Neural cell (in vitro differentiated cells): ENCODE measurements at regions not wholly inside any gene's neighbourhood (a gene's known extent, or its start where the extent isn't known, plus 50 kb on each side); places are given as distances from the start of the nearest gene placed in this dataset.

Experiments used
- H2AFZ ChIP-seq: fragments of 200-600, 300-800 bp; sonication (generic), shearing (Covaris generic); 2 replicates; pipeline ENCODE4 v1.6.0; 2014; ENCODE audit warnings: low read depth, mild to moderate bottlenecking, antibody characterized with exemption, low read length, moderate library complexity
- H3F3A ChIP-seq: fragments of 200-600 bp; shearing (Covaris generic); 2 replicates; pipeline ENCODE4 v1.6.1; 2016; ENCODE audit warnings: mild to moderate bottlenecking, moderate library complexity, mixed read lengths, antibody characterized with exemption, low read length; ENCODE audit not compliant: insufficient read depth, poor library complexity, severe bottlenecking
- H3K27ac ChIP-seq: fragments of 200-600, 300-800 bp; sonication (generic), shearing (Covaris generic); 2 replicates; pipeline ENCODE4 v1.5.1; 2014; ENCODE audit warnings: mild to moderate bottlenecking, low read length, moderate library complexity
- H3K27me3 ChIP-seq: fragments of 300-800, 200-600 bp; sonication (generic), shearing (Covaris generic); 2 replicates; pipeline ENCODE4 v1.6.0; 2014; ENCODE audit warnings: mild to moderate bottlenecking, low read depth, low read length, moderate library complexity; ENCODE audit not compliant: insufficient read depth
- H3K36me3 ChIP-seq: fragments of 300-800, 200-600 bp; sonication (generic), shearing (Covaris generic); 2 replicates; pipeline ENCODE4 v1.5.1; 2014; ENCODE audit warnings: mild to moderate bottlenecking, antibody characterized with exemption, low read length, moderate library complexity; ENCODE audit not compliant: insufficient read depth
- H3K4me2 ChIP-seq: fragments of 300-800, 200-600 bp; sonication (generic), shearing (Covaris generic); 2 replicates; pipeline ENCODE4 v1.6.0; 2014; ENCODE audit warnings: mild to moderate bottlenecking, low read length
- H3K4me3 ChIP-seq: fragments of 300-800, 200-600 bp; sonication (generic), shearing (Covaris generic); 2 replicates; pipeline ENCODE4 v1.5.1; 2014; ENCODE audit warnings: mild to moderate bottlenecking, low read length, moderate library complexity
- H3K79me2 ChIP-seq: fragments of 200-600 bp; shearing (Covaris generic); replicated peaks from 2 replicates; pipeline ENCODE4 v1.6.0; 2014; ENCODE audit warnings: mild to moderate bottlenecking, low read length, moderate library complexity; ENCODE audit not compliant: insufficient read depth
- H3K9ac ChIP-seq: fragments of 300-800, 200-600 bp; sonication (generic), shearing (Covaris generic); 2 replicates; pipeline ENCODE4 v1.6.1; 2016; ENCODE audit warnings: mild to moderate bottlenecking, low read length, mixed read lengths
- H3K9me2 ChIP-seq: fragments of 200-600 bp; shearing (Covaris generic); 2 replicates; pipeline ENCODE4 v1.6.1; 2016; ENCODE audit warnings: mild to moderate bottlenecking, low read length, mixed read lengths; ENCODE audit not compliant: insufficient read depth
- H3K9me3 ChIP-seq: fragments of 200-600, 300-800 bp; sonication (generic), shearing (Covaris generic); 2 replicates; pipeline ENCODE4 v1.6.1; 2016; ENCODE audit warnings: mild to moderate bottlenecking, mixed run types, low read length, moderate library complexity, mixed read lengths
- H4K20me1 ChIP-seq: fragments of 200-600 bp; shearing (Covaris generic); 2 replicates; pipeline ENCODE4 v1.6.1; 2016; ENCODE audit warnings: mild to moderate bottlenecking, mixed run types; ENCODE audit not compliant: insufficient read depth
- EP300 ChIP-seq: fragments of 450-650 bp; conservative IDR thresholded peaks from 2 replicates; pipeline ENCODE4 v1.6.1; 2014; ENCODE audit warnings: antibody characterized with exemption, mild to moderate bottlenecking, moderate library complexity; ENCODE audit not compliant: poor library complexity, severe bottlenecking
- EZH2 ChIP-seq: fragments of 200-600, 300-800 bp; shearing (Covaris generic), sonication (generic); IDR thresholded peaks from 2 replicates; pipeline ENCODE4 v1.6.1; 2014; ENCODE audit warnings: antibody characterized with exemption, low read length, borderline replicate concordance, mild to moderate bottlenecking; ENCODE audit not compliant: insufficient read depth, poor library complexity, severe bottlenecking
- MXI1 ChIP-seq: fragments of 450-650 bp; conservative IDR thresholded peaks from 2 replicates; pipeline ENCODE4 v1.6.1; 2014; ENCODE audit warnings: antibody characterized with exemption, mild to moderate bottlenecking; ENCODE audit not compliant: poor library complexity, severe bottlenecking
- POLR2AphosphoS5 ChIP-seq: IDR thresholded peaks from 2 replicates; pipeline ENCODE4 v1.6.1; 2012
- RAD21 ChIP-seq: fragments of 450-650 bp; conservative IDR thresholded peaks from 2 replicates; pipeline ENCODE4 v1.6.1; 2014; ENCODE audit warnings: antibody characterized with exemption, mild to moderate bottlenecking, moderate library complexity
- REST ChIP-seq: IDR thresholded peaks from 2 replicates; pipeline ENCODE4 v1.6.1; 2012; ENCODE audit warnings: borderline replicate concordance
- SMC3 ChIP-seq: fragments of 450-650 bp; conservative IDR thresholded peaks from 2 replicates; pipeline ENCODE4 v1.6.1; 2014; ENCODE audit warnings: antibody characterized with exemption, mild to moderate bottlenecking, moderate library complexity; ENCODE audit not compliant: poor library complexity
- TAF1 ChIP-seq: IDR thresholded peaks from 2 replicates; pipeline ENCODE4 v1.6.1; 2012; ENCODE audit warnings: low read depth
- TF ChIP-seq, protein P1 (sequence below): fragments of 450-650 bp; IDR thresholded peaks from 2 replicates; pipeline ENCODE4 v1.5.1; 2014; ENCODE audit warnings: antibody characterized with exemption, mild to moderate bottlenecking, moderate library complexity; ENCODE audit not compliant: poor library complexity, severe bottlenecking

DNA sequence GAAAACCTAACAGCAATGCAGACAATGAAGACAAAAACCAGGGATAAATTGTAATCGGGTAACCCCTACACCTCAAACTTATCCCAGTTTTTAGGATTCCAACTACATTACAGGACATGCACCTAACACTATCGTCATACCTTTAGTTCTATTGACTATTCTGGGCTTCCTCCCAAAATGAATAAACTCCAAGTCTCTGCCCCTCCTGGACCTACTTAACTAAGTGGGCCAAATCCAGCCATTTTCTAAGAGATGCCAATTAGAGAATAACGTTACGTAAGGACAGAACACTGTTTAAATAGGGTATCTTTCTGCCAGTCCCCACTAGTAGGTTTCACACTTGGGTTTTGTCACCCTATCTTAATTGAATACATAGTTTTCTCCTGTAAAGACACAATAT, 253.1 kb upstream of the MKLN1 start:
- no peaks in the 10 kb centered on the region for H3K9me2 ChIP-seq
- H3K4me3 ChIP-seq: no peak overlapping the region
- TF ChIP-seq SMC3: no peak
- no peak for TF ChIP-seq EZH2
- no peak for TF ChIP-seq POLR2AphosphoS5
- TF ChIP-seq RAD21: no peak
- no peak for TF ChIP-seq MXI1
- TF ChIP-seq, protein P1, sequence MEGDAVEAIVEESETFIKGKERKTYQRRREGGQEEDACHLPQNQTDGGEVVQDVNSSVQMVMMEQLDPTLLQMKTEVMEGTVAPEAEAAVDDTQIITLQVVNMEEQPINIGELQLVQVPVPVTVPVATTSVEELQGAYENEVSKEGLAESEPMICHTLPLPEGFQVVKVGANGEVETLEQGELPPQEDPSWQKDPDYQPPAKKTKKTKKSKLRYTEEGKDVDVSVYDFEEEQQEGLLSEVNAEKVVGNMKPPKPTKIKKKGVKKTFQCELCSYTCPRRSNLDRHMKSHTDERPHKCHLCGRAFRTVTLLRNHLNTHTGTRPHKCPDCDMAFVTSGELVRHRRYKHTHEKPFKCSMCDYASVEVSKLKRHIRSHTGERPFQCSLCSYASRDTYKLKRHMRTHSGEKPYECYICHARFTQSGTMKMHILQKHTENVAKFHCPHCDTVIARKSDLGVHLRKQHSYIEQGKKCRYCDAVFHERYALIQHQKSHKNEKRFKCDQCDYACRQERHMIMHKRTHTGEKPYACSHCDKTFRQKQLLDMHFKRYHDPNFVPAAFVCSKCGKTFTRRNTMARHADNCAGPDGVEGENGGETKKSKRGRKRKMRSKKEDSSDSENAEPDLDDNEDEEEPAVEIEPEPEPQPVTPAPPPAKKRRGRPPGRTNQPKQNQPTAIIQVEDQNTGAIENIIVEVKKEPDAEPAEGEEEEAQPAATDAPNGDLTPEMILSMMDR: no peak
- no peak for TF ChIP-seq EP300
- TF ChIP-seq REST: no peak
- no peak for TF ChIP-seq TAF1
- no peak overlapping the region for H3K4me2 ChIP-seq
- H3K36me3 ChIP-seq: no peaks in the 10 kb centered on the region
- no peaks in the 10 kb centered on the region for H3K9me3 ChIP-seq
- no peak overlapping the region for H3K9ac ChIP-seq
- no peaks in the 10 kb centered on the region for H3K27me3 ChIP-seq
- no peaks in the 10 kb centered on the region for H3F3A ChIP-seq
- H2AFZ ChIP-seq: no peak overlapping the region
- H3K27ac ChIP-seq: no peak overlapping the region
- no peaks in the 10 kb centered on the region for H3K79me2 ChIP-seq
- H4K20me1 ChIP-seq: no peaks in the 10 kb centered on the region

DNA sequence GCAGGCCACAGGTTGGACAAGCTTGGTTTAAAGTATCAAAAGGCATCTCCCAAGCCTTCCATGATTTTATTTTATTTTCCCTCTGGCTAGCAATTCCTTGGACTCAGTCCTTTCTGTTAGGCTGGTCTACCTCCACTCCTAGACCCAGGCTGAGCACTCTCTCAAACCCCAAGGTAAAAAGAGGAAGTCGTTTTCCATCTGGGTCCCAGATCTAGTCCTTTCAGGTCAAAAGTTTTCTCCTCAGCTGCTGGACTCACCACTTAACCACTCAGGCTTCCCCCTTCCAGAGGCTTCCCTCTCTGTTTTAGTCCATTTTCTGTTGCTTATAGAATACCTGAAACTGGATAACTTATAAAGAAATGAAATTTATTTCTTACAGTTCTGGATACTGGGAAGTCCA, 252.3 kb upstream of the MKLN1 start:
- no peaks in the 10 kb centered on the region for H3K36me3 ChIP-seq
- no peaks in the 10 kb centered on the region for H3K9me3 ChIP-seq
- no peak overlapping the region for H3K9ac ChIP-seq
- H3K27ac ChIP-seq: no peak overlapping the region
- H3K4me2 ChIP-seq: no peak overlapping the region
- no peaks in the 10 kb centered on the region for H3K9me2 ChIP-seq
- no peak overlapping the region for H3K4me3 ChIP-seq
- H4K20me1 ChIP-seq: no peaks in the 10 kb centered on the region
- H3K27me3 ChIP-seq: no peaks in the 10 kb centered on the region
- H3F3A ChIP-seq: no peaks in the 10 kb centered on the region
- TF ChIP-seq MXI1 (no peak), SMC3 (no peak), EP300 (no peak), REST (no peak), RAD21 (no peak), TAF1 (no peak), POLR2AphosphoS5 (no peak), EZH2 (no peak)
- TF ChIP-seq, protein P1: no peak
- H2AFZ ChIP-seq: no peak overlapping the region
- no peaks in the 10 kb centered on the region for H3K79me2 ChIP-seq
